Peyer's patch (tissue), 4 donors: ENCODE measurements at regions not wholly inside any gene's neighbourhood (a gene's known extent, or its start where the extent isn't known, plus 50 kb on each side); places are given as distances from the start of the nearest gene placed in this dataset.

Source experiments
- DNase-seq, 3 donors: peaks; one replicate each; pipeline ENCODE4 v3.0.0-alpha.2; 2017 to 2019
- H3K27ac ChIP-seq, 4 donors: fragments of 200-600 bp; sonication (generic); one replicate each; pipeline ENCODE4 v1.5.1; 2016 to 2019
- H3K27me3 ChIP-seq, 2 donors: fragments of 200-600 bp; sonication (generic); one replicate each; pipeline ENCODE4 v1.5.1; 2019
- H3K36me3 ChIP-seq, 3 donors: fragments of 200-600 bp; sonication (generic); one replicate each; pipeline ENCODE4 v1.5.1; 2016 to 2019
- H3K4me1 ChIP-seq, 4 donors: fragments of 200-600 bp; sonication (generic); one replicate each; pipeline ENCODE4 v1.5.1; 2016 to 2019
- H3K4me3 ChIP-seq, 4 donors: fragments of 200-600 bp; sonication (generic); 1 replicate in 3 of 4; 2 replicates in 1 of 4; pipeline ENCODE4 v1.5.1; 2016 to 2019; ENCODE audit warnings: mild to moderate bottlenecking in 1 of 4
- H3K9me3 ChIP-seq, 4 donors: fragments of 200-600 bp; sonication (generic); one replicate each; pipeline ENCODE4 v1.5.1; 2016 to 2019; ENCODE audit warnings: mild to moderate bottlenecking in 1 of 4
- POLR2A ChIP-seq, 2 donors: fragments of 450-650 bp; IDR thresholded peaks; one replicate each; pipeline ENCODE4 v1.5.1; 2017; ENCODE audit warnings: antibody characterized with exemption in 2 of 2, mild to moderate bottlenecking in 2 of 2, moderate library complexity in 2 of 2
- TF ChIP-seq, protein P1 (sequence below), 6 experiments: fragments of 450-650 bp in 4 of 6; fragments of 200-600 bp in 2 of 6; sonication (generic) in 1 of 6; IDR thresholded peaks; one replicate each; pipeline ENCODE4 v1.5.1; 2017 to 2019; ENCODE audit warnings: antibody characterized with exemption in 6 of 6, mild to moderate bottlenecking in 3 of 6, moderate library complexity in 1 of 6

DNA sequence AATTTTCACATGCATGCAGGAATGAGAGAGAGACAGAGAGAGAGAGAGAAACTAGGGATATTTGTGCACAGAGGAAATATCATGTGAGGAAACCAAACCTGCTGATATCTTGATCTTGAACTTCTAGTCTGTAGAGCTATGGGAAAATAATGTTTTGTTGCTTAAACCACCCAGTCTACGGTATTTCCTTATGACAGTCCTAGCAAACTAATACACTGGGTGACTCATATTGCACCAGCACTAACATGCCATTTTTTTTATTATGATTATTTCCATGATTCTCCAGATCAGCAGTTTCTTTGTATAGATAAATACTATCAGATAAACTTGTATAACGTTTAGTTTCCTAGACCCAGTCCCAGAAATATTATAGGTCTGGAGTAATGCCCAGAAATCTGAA, 1259.0 kb downstream of the ZPLD1 start:
- Histone ChIP-seq H3K4me3 (no peak overlapping the region), H3K36me3 (no peaks in the 10 kb centered on the region), H3K27ac (no peak overlapping the region), H3K9me3 (no peaks in the 10 kb centered on the region), H3K27me3 (no peaks in the 10 kb centered on the region), H3K4me1 (no peaks in the 10 kb centered on the region)
- DNase-seq = no peak
- no peak for TF ChIP-seq POLR2A (IDR thresholded peaks at IDR 0.05)
- TF ChIP-seq, protein P1, sequence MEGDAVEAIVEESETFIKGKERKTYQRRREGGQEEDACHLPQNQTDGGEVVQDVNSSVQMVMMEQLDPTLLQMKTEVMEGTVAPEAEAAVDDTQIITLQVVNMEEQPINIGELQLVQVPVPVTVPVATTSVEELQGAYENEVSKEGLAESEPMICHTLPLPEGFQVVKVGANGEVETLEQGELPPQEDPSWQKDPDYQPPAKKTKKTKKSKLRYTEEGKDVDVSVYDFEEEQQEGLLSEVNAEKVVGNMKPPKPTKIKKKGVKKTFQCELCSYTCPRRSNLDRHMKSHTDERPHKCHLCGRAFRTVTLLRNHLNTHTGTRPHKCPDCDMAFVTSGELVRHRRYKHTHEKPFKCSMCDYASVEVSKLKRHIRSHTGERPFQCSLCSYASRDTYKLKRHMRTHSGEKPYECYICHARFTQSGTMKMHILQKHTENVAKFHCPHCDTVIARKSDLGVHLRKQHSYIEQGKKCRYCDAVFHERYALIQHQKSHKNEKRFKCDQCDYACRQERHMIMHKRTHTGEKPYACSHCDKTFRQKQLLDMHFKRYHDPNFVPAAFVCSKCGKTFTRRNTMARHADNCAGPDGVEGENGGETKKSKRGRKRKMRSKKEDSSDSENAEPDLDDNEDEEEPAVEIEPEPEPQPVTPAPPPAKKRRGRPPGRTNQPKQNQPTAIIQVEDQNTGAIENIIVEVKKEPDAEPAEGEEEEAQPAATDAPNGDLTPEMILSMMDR (IDR thresholded peaks at IDR 0.05) = no peak

DNA sequence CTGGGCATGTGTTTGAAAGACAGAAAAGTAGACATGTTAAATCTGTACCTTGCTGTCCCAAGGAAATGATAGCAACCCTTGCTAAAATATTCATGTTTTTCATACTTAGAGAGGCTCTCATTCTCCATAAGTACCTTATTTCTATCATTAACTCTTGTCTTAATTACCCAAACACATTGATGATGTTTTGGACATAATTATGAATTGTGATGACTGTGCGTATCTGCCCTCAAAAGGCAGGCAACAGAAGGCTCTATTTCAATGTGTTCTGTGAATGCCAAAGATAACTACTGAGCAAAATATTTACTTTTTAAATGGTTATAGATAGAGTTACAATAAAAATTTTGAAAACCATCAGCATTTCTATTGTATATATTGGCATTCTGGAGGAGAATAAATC, 1263.8 kb downstream of the ZPLD1 start:
- no peak overlapping the region for H3K4me3 ChIP-seq
- H3K36me3 ChIP-seq = no peaks in the 10 kb centered on the region
- no peaks in the 10 kb centered on the region for H3K27me3 ChIP-seq
- H3K9me3 ChIP-seq = no peaks in the 10 kb centered on the region
- H3K27ac ChIP-seq = no peak overlapping the region
- TF ChIP-seq, protein P1 (IDR thresholded peaks at IDR 0.05) = no peak
- no peak for TF ChIP-seq POLR2A (IDR thresholded peaks at IDR 0.05)
- no peaks in the 10 kb centered on the region for H3K4me1 ChIP-seq
- no peak for DNase-seq

DNA sequence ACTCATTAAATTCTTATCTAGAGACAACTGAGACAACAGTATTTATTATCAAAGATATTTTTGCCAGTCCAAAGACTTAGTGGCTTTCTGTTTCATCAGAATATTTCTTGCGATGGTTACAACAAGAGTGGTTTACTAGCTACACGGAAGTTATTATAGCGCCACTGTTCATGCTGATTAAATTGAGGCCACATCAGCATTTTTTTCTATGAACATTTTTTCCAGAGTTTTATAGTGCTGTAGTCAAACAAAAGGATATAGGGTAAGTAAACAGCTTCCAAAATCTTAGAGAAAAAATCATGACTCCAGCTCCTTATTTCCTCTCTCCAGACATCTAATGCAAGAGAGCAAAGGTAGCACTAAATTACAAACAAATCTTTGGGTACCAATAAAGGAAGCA, 1264.4 kb downstream of the ZPLD1 start:
- no peaks in the 10 kb centered on the region for H3K4me1 ChIP-seq
- no peaks in the 10 kb centered on the region for H3K36me3 ChIP-seq
- no peak overlapping the region for H3K27ac ChIP-seq
- no peak for DNase-seq
- H3K9me3 ChIP-seq = no peaks in the 10 kb centered on the region
- no peaks in the 10 kb centered on the region for H3K27me3 ChIP-seq
- TF ChIP-seq, protein P1 (IDR thresholded peaks at IDR 0.05) = no peak
- no peak for TF ChIP-seq POLR2A (IDR thresholded peaks at IDR 0.05)
- no peak overlapping the region for H3K4me3 ChIP-seq

- no peak for DNase-seq
- TF ChIP-seq, protein P1 (IDR thresholded peaks at IDR 0.05) = no peak
- no peak for TF ChIP-seq POLR2A (IDR thresholded peaks at IDR 0.05)
- no peaks in the 10 kb centered on the region for H3K36me3 ChIP-seq
Measured at GRCh38 chr3:103705641-103706040, 1270.8 kb downstream of the ZPLD1 start.

DNA sequence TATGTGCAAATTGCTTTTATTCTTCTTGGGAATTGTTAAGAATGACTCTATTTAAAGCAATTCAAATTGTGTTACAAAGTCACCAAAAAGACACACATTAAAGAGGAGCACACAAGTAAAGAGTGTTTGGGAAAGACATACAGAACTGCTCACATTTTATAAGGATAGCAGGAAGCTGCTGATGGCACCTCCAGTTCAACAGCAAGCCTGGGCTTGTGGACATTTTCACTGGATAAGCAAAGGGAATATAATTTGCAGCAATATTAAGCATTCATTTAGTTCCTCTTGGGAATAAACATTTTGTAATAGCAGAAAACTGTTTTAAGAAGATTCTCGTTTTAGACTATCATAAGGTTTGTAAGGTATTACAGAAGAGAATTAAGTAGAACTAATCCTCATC, 1271.9 kb downstream of the ZPLD1 start:
- no peak for DNase-seq
- no peak overlapping the region for H3K4me3 ChIP-seq
- no peaks in the 10 kb centered on the region for H3K27me3 ChIP-seq
- no peak overlapping the region for H3K27ac ChIP-seq
- H3K9me3 ChIP-seq = no peaks in the 10 kb centered on the region
- TF ChIP-seq, protein P1 (IDR thresholded peaks at IDR 0.05) = no peak
- no peak for TF ChIP-seq POLR2A (IDR thresholded peaks at IDR 0.05)
- no peaks in the 10 kb centered on the region for H3K4me1 ChIP-seq
- no peaks in the 10 kb centered on the region for H3K36me3 ChIP-seq

More at GRCh38 chr3:103705641-103706040, 1270.8 kb downstream of the ZPLD1 start:
- Histone ChIP-seq H3K27ac (no peak overlapping the region), H3K4me3 (no peak overlapping the region), H3K27me3 (no peaks in the 10 kb centered on the region), H3K9me3 (no peaks in the 10 kb centered on the region), H3K4me1 (no peaks in the 10 kb centered on the region)

DNA sequence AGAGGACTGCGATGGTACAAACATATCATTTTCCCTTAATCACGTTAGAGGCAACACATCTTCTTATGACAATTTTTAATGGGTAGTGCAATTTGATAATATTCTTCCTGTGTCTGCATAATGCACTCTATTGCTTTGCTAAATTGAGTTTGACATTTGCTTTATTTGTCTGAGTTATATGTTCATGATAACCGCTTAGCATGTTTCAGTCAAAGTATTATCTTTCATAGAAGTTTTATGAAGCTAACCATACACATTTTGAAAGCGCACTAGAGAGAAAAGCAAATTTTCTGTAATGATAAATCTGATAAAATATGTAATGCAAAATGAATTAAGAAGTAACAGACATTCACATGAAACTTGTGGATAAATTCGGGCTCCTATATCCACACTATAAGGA, 1276.9 kb downstream of the ZPLD1 start:
- H3K4me3 ChIP-seq = no peak overlapping the region
- H3K36me3 ChIP-seq = no peaks in the 10 kb centered on the region
- no peaks in the 10 kb centered on the region for H3K27me3 ChIP-seq
- H3K27ac ChIP-seq = no peak overlapping the region
- H3K9me3 ChIP-seq = no peaks in the 10 kb centered on the region
- DNase-seq = no peak
- no peak for TF ChIP-seq POLR2A (IDR thresholded peaks at IDR 0.05)
- TF ChIP-seq, protein P1 (IDR thresholded peaks at IDR 0.05) = no peak
- no peaks in the 10 kb centered on the region for H3K4me1 ChIP-seq
